ENCODE measurements at regions not wholly inside any gene's neighbourhood (a gene's known extent, or its start where the extent isn't known, plus 50 kb on each side); places are given as distances from the start of the nearest gene placed in this dataset.
A peak's percentile ranks its signal among the peaks of the same experiment; 100 is the strongest.

GRCh38 chr4:155521382-155521781 is 144.6 kb upstream of the MAP9 start:
- no peaks in the 10 kb centered on the region for H3K79me2 ChIP-seq (ENCODE audit: control insufficient read depth, insufficient read depth, low read length)
- H3K27me3 ChIP-seq (ENCODE audit: control insufficient read depth in 2 of 2, insufficient read depth in 2 of 2, low read length in 2 of 2): no peaks in the 10 kb centered on the region
- 0% methylated on average over 7 of the region's 7 CpGs for WGBS (ENCODE audit: insufficient coverage, low coverage, missing lambda C conversion rate)
- no peaks in the 10 kb centered on the region; the same call in 1 of the 2 replicates for H3K9me3 ChIP-seq (replicated peaks; ENCODE audit: control insufficient read depth, insufficient read depth, low read depth, low read length)
- FAIRE-seq (no peak), DNase-seq (ENCODE audit: extremely low read depth in 1 of 4, low spot score in 3 of 4) (no peak), ATAC-seq (no peak)
- no peaks in the 10 kb centered on the region for H4K20me1 ChIP-seq (replicated peaks; ENCODE audit: control insufficient read depth, insufficient read depth, low read length)
- H3K4me2 ChIP-seq (ENCODE audit: insufficient read depth, low read length): no peak overlapping the region
- intact Hi-C loops (cut with micrococcal nuclease) (no loop called here), in situ Hi-C loops (cut with MboI) (no loop called here)
- TF ChIP-seq CBX5 (IDR thresholded peaks at IDR 0.05; ENCODE audit: borderline replicate concordance, low read depth) (peak; percentile 60; the same call in 1 of the 2 replicates), HOXB6 (CRISPR knock-in tag; IDR thresholded peaks at IDR 0.05; ENCODE audit: borderline replicate concordance) (no peak), ZFP91 (CRISPR knock-in tag; IDR thresholded peaks at IDR 0.05) (no peak), ZNF124 (CRISPR knock-in tag; IDR thresholded peaks at IDR 0.05) (peak; percentile 88), HES1 (IDR thresholded peaks at IDR 0.05; ENCODE audit: low read depth) (no peak)
- no peaks in the 10 kb centered on the region for H3K36me3 ChIP-seq (ENCODE audit: control insufficient read depth, insufficient read depth, low read length)
- ChIA-PET CTCF (ENCODE audit: low intra/inter-chr PET ratio) (no interaction called here), POLR2A (no interaction called here)
- H3K4me3 ChIP-seq: no peak overlapping the region
- H3K9ac ChIP-seq (ENCODE audit: insufficient read depth in 1 of 2, low read depth in 2 of 2, low read length in 2 of 2): no peak overlapping the region
- no peaks in the 10 kb centered on the region for H3K4me1 ChIP-seq (replicated peaks in 1 of 2; ENCODE audit: control insufficient read depth in 2 of 2, insufficient read depth in 2 of 2, low read length in 2 of 2)
- BruUV-seq (replicated peaks): no TSS peak
- no peak overlapping the region for H3K27ac ChIP-seq (ENCODE audit: extremely low read depth, low read depth, low read length)
- no peak overlapping the region for H2AFZ ChIP-seq (ENCODE audit: low read depth, low read length)
- H3K9me1 ChIP-seq (ENCODE audit: control insufficient read depth, insufficient read depth, low read length): no peaks in the 10 kb centered on the region

Measured in K562 (cell line).